GDM1 (cell line): ENCODE measurements at regions not wholly inside any gene's neighbourhood (a gene's known extent, or its start where the extent isn't known, plus 50 kb on each side); places are given as distances from the start of the nearest gene placed in this dataset.
"Not testable (repeated sequence)": the region's sequence is repeated elsewhere in the genome, so short reads cannot be mapped to it uniquely, and the experiment has no call there.

Experiments
- DNase-seq: peaks from one replicate; lab custom pipeline; 2025; lab: John Stamatoyannopoulos, UW

DNA sequence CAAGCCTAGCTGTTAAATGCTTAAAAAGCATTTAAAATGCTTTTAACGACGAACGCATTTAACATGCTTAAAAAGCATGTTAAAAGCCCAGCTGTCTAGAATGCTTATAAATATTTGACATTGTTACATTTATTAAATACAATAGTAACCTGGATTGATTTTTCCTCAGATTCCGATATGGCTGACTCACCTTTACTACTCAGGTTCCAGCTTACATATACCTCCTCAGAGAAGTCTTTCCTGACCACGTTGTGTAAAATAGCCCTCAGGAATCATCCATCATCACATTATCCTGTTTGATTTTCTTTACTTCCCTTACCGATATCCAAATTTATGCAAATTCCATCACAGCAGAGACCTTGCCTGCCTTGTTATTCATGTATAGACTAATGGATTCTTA, 51.4 kb downstream of the SLC41A2 start:
- no peak for DNase-seq

DNA sequence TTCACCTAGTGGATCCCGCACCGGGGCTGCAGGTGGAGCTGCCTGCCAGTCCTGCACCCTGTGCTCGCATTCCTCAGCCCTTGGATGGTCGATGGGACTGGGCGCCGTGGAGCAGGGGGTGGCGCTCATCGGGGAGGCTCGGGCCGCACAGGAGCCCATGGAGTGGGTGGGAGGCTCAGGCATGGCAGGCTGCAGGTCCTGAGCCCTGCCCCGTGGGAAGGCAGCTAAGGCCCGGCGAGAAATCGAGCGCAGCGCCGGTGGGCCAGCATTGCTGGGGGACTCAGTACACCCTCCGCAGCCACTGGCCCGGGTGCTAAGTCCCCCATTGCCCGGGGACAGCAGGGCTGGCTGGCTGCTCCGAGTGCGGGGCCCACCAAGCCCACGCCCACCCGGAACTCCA, 52.6 kb downstream of the SLC41A2 start:
- DNase-seq: not testable (repeated sequence)

DNA sequence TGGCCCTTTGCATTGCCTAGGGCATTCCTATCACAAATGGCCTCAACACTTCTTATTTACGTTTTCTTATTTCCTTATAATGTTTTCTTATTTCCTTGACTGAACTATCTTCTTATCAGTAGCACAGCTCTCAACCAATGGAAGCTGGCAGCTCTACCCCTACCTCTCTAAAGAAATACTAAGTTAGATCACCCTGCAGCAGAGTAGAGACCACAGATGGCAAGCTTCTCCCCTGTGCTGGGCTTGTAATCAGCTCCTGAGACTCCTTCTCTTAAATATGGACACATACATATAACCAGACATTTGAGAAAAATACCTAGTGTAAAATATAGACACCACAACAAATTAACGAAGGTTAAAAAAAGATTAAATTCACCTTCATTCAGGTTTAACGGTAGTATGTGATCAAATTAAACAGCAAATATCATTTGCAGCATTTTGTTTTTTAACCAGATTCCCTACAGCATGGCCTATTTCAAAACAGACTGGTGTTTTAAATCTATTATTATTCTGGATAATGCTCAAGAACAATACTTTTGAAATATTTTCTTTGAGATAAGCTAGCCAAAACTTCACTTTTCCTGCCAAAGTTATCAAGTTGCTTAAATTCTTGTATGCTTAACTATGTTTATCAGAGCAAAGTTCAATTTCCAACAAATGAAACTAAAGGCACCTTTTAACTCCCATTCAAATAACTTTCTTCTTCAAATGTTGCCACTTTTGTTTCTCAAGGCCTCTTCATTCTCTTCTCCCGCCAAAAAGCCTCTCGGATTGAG, 54.3 kb downstream of the SLC41A2 start:
- no peak for DNase-seq

DNA sequence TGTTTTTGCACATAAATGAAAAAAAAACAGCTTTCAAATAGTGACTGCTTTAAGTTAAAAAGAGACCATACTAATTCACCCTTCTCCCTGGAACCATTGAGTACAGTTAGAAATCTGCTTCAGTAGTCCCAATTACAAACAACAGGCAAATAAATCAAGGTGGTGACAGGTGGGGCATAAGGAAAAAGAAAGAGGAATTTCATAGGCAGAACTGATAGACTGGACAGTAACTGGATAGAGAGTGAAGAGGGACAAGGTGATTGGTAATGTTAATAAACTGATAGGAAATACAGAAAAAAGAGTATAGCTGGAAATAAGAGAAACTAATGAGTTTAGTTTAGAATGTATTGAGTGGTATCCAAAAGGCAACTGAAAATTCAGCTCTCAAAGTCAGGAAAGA, 56.0 kb downstream of the SLC41A2 start:
- no peak for DNase-seq

DNA sequence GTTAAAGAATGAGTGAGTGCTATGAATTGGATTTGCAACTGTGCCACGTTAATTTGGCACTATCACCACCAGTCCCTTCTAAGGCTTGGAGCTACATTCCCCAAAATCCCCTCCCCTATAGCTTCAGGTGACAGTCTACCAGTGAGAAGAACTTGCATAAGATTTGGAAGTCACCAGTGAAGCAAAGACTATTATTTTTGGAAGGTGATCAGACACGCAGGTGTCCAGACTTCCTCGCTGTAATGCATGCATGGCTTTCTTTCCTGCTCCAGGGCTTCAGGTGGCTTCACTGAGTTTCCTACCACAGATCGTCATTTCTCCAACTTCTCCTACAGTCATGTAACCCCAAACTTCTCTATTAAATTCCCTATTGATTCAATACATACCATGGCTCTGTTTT, 61.4 kb downstream of the SLC41A2 start:
- DNase-seq: no peak

GRCh38 chr12:104896146-104896545, 61.9 kb downstream of the SLC41A2 start:
- no peak for DNase-seq

DNA sequence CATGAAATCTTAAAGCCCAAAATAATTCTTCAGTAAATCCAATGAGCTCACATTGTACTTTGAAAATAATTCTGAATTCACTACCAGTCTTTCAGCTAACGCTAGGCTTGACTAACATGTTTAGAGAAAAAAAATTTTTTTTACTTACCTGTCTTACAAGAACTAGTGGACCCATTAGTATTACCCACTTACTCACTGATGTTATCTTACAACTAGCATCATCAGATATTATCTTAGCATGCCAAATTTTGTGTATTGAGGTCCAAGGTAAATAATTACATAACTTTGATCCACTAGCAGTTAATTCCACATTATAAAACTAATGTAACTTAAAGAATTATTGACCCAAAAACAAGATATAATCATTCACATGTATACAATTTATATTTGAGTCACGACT, 62.7 kb downstream of the SLC41A2 start:
- DNase-seq: no peak

GRCh38 chr12:104890476-104891096, 67.5 kb downstream of the SLC41A2 start:
- no peak for DNase-seq

DNA sequence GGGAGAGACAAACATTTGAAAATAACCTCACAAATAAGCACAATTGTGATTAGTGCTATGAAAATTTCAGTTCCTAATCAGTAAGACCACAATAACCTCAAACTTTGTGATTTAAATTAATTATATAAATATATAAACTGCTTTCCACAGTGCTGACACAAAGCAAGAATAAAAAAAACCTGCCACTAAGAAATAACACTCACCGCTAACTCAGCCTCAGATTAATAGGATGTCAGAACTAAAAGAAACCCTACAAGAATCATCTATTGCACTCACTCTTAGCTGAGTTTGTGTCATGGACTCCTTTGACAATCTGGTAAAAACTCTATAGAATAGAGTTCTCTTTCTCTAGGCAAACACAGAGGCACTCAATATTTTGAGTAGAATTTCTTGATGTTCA, 68.4 kb downstream of the SLC41A2 start:
- DNase-seq: no peak

DNA sequence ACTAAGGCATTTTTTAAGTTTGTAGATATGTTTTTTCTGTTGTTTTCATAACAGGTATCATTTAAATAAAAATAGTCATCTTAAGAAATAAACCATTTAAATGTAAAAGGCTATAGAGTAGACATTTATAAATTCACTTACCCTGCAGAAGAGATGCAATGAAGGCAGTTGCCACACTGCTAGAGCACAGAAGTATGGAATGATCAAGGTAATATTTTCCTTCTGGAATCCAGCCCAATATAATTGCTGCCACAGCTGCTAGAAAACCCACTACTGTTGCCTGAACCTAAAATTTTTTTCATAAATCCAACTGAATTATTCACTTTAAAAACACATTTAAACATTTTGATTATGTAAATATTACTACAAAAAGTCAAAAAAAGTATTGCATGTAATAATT, 69.2 kb downstream of the SLC41A2 start:
- no peak for DNase-seq

GRCh38 chr12:104888481-104888880, 69.6 kb downstream of the SLC41A2 start:
- DNase-seq: no peak

GRCh38 chr12:104887452-104887851, 70.6 kb downstream of the SLC41A2 start:
- no peak for DNase-seq

GRCh38 chr12:104886418-104887401, 71.4 kb downstream of the SLC41A2 start:
- DNase-seq: no peak

GRCh38 chr12:104878858-104879257, 79.2 kb downstream of the SLC41A2 start:
- not testable (repeated sequence) for DNase-seq

DNA sequence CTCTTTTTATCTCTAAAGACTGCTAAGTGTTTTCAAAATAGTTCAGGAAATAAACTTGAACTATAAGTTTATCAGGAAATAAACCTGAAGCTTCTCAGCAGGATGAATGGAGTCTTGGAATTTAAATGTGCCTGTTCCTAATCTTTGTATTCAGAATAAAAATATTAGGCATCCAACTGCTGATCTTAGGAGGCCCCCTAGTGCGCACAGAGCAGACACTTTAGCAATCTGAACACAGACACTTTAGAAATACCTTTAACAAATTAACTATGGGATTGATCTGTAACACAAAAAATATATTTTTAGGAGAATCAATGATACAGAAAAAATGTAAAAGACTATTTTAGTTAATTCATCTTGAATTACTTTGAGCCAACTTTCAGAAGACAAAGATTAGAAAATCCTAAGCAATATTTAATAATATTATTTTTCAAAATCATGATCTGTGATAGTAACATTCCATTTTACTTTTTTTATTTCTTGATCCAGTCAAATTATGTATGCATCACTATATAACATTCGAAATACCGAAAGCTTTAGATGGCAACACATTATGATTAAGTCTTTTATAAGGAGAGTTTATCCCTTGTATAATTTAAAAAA, 80.9 kb downstream of the SLC41A2 start:
- peak; percentile 6 for DNase-seq

DNA sequence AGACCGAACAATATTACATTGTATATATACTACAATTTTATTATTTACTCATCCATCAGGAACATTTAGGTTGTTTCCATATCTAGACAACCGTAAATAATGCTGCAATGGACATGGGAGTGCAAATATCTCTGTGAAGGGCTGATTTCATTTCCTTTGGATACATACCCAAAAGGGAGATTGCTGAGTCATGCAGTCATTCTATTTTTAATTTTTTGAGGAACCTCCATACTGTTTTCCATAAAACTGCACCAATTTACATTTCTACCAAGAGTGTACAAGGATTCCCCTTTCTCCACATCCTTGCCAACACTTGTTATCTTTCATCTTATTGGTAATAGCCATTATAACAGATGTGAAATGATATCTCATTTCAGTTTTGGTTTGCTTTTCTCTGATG, 84.7 kb downstream of the SLC41A2 start:
- DNase-seq: no peak

- no peak for DNase-seq
Measured at GRCh38 chr12:104870797-104871196, 87.3 kb downstream of the SLC41A2 start.

DNA sequence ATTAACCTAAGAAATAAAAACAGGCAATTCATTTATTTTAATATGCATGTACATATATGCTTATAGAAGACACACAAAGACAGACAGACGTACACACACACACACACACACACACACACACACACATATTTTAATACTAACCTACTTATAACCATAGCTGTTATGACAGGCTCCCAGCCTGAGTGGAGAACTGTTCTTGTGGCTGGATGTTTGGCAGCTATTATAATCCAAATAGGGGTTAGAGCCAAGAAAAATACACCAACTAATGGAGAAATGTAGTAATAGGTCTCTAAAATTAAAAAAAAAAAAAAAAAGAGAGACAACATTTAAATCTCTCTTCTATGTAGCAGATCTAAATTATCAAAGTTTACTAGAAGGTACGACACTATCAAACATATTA, 91.8 kb downstream of the SLC41A2 start:
- no peak for DNase-seq

- no peak for DNase-seq
Measured at GRCh38 chr12:104865080-104865479, 93.0 kb downstream of the SLC41A2 start.

DNA sequence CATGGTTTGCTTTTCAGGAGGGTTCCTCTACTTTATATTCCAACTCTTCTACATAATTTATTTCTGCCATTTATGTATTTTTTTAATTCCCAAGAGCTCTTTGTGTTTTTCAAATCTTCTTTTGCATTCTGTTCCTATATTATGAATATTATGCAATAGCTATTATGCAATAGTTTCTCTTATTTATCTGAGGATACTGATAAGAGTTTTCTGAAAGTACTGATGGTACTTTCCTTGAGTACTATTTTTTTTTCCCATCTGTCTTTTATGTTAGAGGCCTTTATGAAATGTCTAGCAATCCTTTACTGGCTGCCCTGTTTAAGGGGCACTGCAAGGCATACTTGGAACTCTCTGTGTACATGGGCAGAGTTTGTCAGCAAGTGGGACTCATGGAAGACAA, 93.4 kb downstream of the SLC41A2 start:
- DNase-seq: no peak

GRCh38 chr12:104863296-104863948, 94.7 kb downstream of the SLC41A2 start:
- DNase-seq: no peak
